LNCaP clone FGC (cell line): ENCODE measurements at regions not wholly inside any gene's neighbourhood (a gene's known extent, or its start where the extent isn't known, plus 50 kb on each side); places are given as distances from the start of the nearest gene placed in this dataset.

Source experiments
- DNase-seq: peaks from one replicate; pipeline ENCODE4 v3.0.0-alpha.2; 2011; ENCODE audit warnings: low read depth
- H3K4me3 ChIP-seq: 2 replicates; pipeline ENCODE4 v1.5.1; 2011; ENCODE audit warnings: mild to moderate bottlenecking, low read depth, low read length, control low read depth
- TF ChIP-seq, protein P1 (sequence below): IDR thresholded peaks from 2 replicates; pipeline ENCODE4 v1.5.1; 2012; ENCODE audit warnings: mild to moderate bottlenecking; ENCODE audit not compliant: control insufficient read depth, insufficient read depth; ENCODE audit errors: extremely low read depth

DNA sequence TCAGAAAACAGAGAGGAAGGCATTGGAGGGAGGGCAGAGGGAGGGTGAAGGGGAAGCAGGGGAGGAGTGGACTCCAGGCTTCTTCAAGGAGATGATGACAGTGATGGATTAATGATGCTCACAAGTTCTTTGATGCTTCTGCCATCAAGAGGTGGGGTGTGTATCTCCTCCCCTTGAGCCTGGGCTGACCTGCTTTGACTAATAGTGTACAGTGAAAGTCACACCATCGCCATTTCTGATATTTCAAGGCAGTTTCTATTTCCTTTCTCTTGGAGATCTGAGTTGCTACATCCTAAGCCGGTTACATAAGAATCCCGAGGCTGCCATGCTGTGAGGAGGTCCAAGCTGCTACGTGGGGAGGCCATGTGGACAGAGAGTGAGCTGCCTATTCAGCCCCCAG, 312.5 kb downstream of the MAF start:
- DNase-seq, result no peak
- TF ChIP-seq, protein P1, sequence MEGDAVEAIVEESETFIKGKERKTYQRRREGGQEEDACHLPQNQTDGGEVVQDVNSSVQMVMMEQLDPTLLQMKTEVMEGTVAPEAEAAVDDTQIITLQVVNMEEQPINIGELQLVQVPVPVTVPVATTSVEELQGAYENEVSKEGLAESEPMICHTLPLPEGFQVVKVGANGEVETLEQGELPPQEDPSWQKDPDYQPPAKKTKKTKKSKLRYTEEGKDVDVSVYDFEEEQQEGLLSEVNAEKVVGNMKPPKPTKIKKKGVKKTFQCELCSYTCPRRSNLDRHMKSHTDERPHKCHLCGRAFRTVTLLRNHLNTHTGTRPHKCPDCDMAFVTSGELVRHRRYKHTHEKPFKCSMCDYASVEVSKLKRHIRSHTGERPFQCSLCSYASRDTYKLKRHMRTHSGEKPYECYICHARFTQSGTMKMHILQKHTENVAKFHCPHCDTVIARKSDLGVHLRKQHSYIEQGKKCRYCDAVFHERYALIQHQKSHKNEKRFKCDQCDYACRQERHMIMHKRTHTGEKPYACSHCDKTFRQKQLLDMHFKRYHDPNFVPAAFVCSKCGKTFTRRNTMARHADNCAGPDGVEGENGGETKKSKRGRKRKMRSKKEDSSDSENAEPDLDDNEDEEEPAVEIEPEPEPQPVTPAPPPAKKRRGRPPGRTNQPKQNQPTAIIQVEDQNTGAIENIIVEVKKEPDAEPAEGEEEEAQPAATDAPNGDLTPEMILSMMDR, result no peak

DNA sequence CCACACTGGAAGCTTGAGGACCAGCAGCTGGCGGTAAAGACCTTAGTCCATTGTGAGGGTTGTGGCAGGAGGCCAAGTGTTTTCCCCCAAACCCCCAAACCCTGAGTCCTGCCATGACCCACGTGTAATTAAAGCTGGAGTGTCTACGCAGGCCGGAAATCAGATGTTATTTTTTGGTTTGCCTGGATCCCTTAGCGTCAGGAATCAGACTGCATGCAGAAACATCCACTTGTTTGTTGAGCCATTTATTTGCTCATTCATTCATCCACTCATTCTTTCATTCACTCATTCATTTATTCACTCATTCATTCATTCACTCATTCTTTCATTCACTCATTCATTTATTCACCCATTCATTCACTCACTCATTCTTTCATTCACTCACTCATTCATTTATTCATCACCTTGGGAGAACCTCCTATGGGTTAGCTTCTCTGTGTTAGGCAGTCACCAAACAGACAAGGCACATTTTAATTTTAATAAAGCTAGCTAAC, 313.1 kb downstream of the MAF start:
- TF ChIP-seq, protein P1, result no peak
- DNase-seq, result no peak
- no peak overlapping the region for H3K4me3 ChIP-seq

More for the DNA sequence above, 312.5 kb downstream of the MAF start:
- no peak overlapping the region for H3K4me3 ChIP-seq

DNA sequence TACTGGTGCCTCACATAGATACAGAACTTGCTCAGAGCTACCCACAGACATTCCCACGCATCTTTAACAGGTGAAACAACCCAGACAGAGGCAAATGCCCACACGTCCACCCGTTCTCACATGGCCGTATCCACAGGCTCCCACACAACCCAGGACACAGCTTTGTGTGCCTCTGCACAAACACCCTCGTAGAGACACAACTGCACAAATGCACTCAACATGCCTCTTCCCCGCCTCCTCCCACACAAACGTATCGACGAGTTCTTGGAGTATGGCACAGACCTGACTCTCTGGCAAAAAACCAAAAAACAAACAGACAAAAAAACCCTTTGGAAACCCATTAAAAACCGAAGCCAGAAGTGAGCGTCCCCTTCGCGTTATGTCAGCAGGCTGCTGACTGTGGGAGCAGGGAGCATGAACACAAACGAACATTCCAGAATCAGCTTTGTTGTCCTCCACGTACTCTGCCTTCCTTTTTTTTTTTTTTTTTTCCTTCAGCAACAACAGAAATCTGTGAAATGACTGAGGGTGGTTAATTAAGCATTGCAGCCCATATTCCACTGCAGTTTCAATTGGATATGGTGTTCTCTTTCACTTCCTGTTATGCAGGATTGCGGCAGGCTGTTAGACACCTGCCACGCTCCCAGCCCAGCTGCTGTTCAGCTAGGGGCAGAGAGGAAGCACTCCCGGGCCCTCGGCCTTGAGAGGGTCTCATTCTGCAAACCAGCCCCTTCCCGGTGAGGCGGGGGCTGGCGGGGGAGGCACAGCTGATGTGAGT, 313.7 kb downstream of the MAF start:
- no peak overlapping the region for H3K4me3 ChIP-seq
- TF ChIP-seq, protein P1, result no peak
- DNase-seq, result no peak

GRCh38 chr16:79284766-79285165, 315.8 kb downstream of the MAF start:
- no peak overlapping the region for H3K4me3 ChIP-seq
- TF ChIP-seq, protein P1, result no peak
- DNase-seq, result no peak

DNA sequence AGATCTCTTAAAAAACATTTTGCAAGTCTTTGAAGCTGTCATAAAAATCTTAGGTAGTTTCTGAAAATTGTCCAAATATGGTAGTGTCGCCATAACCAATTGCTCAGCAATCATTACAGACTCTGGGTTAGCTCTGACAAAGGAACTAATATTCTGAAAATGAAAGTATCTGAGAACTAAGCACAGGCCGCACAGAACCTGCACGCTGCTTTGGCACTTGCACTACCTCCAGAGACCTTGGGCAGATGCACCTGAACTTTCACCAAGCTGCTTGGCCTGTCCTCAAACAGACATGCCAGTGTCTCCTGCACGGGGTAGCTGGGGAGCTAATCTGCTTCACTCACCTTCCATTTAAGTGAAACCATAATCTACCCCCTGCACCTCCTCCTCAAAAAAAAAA, 317.0 kb downstream of the MAF start:
- TF ChIP-seq, protein P1, result no peak
- no peak for DNase-seq
- H3K4me3 ChIP-seq, result no peak overlapping the region

GRCh38 chr16:79282806-79283205, 317.7 kb downstream of the MAF start:
- TF ChIP-seq, protein P1, result no peak
- no peak overlapping the region for H3K4me3 ChIP-seq

GRCh38 chr16:79278506-79278905, 322.0 kb downstream of the MAF start:
- H3K4me3 ChIP-seq, result no peak overlapping the region
- no peak for DNase-seq
- TF ChIP-seq, protein P1, result no peak

More at GRCh38 chr16:79282806-79283205, 317.7 kb downstream of the MAF start:
- no peak for DNase-seq
